ENCODE measurements at regions not wholly inside any gene's neighbourhood (a gene's known extent, or its start where the extent isn't known, plus 50 kb on each side); places are given as distances from the start of the nearest gene placed in this dataset.

DNA sequence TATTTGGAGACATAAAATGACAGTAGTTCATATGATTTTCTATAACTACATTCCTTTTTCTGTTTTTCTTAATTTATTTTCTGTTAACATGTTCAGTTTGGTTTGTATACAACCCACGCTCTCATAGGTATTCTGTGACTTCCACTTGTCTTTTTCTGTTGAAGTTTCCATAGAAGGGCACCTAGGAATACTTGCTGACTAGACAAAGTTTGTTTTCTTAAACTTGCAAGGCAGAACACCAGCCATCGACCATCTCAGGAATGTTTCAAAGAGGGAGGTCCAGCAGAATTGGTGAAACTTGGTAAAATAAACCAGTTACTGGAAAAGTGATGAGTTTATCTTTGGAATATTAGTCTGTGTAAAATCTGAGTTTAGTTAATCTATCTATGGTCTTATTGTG is 403.2 kb upstream of the CADM2 start:
- ChIA-PET CTCF (no interaction called here), POLR2A (no interaction called here)
- Histone ChIP-seq H4K20me1 (ENCODE audit: insufficient read depth) (no peaks in the 10 kb centered on the region), H2AFZ (ENCODE audit: low read depth) (no peak overlapping the region), H3K4me2 (no peak overlapping the region), H3K9me3 (no peaks in the 10 kb centered on the region), H3K36me3 (replicated peaks in 1 of 2; ENCODE audit: control insufficient read depth in 1 of 2, insufficient read depth in 2 of 2, low read length in 1 of 2) (no peaks in the 10 kb centered on the region), H3K9me2 (no peaks in the 10 kb centered on the region), H3K27ac (ENCODE audit: low read depth in 2 of 2, low read length in 1 of 2) (no peak overlapping the region), H3K79me2 (ENCODE audit: insufficient read depth) (no peaks in the 10 kb centered on the region), H3F3A (replicated peaks; ENCODE audit: insufficient read depth) (no peaks in the 10 kb centered on the region), H3K4me1 (ENCODE audit: control insufficient read depth in 1 of 2, insufficient read depth in 2 of 2, low read depth in 1 of 2, low read length in 1 of 2) (no peaks in the 10 kb centered on the region), H3K9ac (no peak overlapping the region), H3K27me3 (ENCODE audit: insufficient read depth) (no peaks in the 10 kb centered on the region), H3K4me3 (ENCODE audit: low read depth in 2 of 2, low read length in 1 of 2) (no peak overlapping the region)
- TF ChIP-seq TAF1 (IDR thresholded peaks at IDR 0.05; ENCODE audit: borderline replicate concordance, low read depth, low read length) (no peak), POLR2AphosphoS5 (IDR thresholded peaks at IDR 0.05; ENCODE audit: low read depth, low read length) (no peak), RAD21 (IDR thresholded peaks at IDR 0.05; ENCODE audit: low read length) (no peak), TEAD4 (IDR thresholded peaks at IDR 0.05; ENCODE audit: borderline replicate concordance, insufficient read depth) (no peak), EZH2phosphoT487 (IDR thresholded peaks at IDR 0.05; ENCODE audit: borderline replicate concordance, low read depth) (no peak), ELF1 (IDR thresholded peaks at IDR 0.05) (no peak), FOXM1 (IDR thresholded peaks at IDR 0.05; ENCODE audit: low read depth) (no peak), FOSL2 (IDR thresholded peaks at IDR 0.05; ENCODE audit: borderline replicate concordance, low read depth) (no peak)
- TF ChIP-seq, protein P1, sequence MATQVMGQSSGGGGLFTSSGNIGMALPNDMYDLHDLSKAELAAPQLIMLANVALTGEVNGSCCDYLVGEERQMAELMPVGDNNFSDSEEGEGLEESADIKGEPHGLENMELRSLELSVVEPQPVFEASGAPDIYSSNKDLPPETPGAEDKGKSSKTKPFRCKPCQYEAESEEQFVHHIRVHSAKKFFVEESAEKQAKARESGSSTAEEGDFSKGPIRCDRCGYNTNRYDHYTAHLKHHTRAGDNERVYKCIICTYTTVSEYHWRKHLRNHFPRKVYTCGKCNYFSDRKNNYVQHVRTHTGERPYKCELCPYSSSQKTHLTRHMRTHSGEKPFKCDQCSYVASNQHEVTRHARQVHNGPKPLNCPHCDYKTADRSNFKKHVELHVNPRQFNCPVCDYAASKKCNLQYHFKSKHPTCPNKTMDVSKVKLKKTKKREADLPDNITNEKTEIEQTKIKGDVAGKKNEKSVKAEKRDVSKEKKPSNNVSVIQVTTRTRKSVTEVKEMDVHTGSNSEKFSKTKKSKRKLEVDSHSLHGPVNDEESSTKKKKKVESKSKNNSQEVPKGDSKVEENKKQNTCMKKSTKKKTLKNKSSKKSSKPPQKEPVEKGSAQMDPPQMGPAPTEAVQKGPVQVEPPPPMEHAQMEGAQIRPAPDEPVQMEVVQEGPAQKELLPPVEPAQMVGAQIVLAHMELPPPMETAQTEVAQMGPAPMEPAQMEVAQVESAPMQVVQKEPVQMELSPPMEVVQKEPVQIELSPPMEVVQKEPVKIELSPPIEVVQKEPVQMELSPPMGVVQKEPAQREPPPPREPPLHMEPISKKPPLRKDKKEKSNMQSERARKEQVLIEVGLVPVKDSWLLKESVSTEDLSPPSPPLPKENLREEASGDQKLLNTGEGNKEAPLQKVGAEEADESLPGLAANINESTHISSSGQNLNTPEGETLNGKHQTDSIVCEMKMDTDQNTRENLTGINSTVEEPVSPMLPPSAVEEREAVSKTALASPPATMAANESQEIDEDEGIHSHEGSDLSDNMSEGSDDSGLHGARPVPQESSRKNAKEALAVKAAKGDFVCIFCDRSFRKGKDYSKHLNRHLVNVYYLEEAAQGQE (IDR thresholded peaks at IDR 0.05; ENCODE audit: low read depth, low read length), result no peak
- TF ChIP-seq, protein P2, sequence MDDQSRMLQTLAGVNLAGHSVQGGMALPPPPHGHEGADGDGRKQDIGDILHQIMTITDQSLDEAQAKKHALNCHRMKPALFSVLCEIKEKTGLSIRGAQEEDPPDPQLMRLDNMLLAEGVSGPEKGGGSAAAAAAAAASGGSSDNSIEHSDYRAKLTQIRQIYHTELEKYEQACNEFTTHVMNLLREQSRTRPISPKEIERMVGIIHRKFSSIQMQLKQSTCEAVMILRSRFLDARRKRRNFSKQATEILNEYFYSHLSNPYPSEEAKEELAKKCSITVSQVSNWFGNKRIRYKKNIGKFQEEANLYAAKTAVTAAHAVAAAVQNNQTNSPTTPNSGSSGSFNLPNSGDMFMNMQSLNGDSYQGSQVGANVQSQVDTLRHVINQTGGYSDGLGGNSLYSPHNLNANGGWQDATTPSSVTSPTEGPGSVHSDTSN (IDR thresholded peaks at IDR 0.05), result no peak
- DNase-seq, result no peak
- 2% methylated on average over 2 of the region's 2 CpGs for WGBS (ENCODE audit: low lambda C conversion rate)

DNA sequence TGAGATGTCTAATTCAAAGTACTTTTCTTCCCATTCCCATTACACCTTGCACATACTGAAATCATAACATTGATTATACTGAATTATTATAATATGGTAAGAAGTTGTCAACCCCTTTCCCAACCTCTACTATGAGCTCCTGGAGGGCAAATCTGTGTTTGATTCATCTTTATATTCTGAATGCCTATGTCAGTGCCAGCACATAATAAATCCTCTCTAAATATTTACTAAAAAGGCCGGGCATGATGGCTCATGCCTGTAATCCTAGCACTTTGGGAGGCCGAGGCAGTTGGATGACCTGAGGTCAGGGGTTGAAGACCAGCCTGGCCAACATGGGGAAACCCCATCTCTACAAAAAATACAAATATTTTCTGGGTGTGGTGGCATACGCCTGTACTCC is 392.5 kb upstream of the CADM2 start:
- Histone ChIP-seq H3K9me2 (no peaks in the 10 kb centered on the region), H3K79me2 (ENCODE audit: insufficient read depth) (no peaks in the 10 kb centered on the region), H3K9me3 (no peaks in the 10 kb centered on the region), H3F3A (replicated peaks; ENCODE audit: insufficient read depth) (no peaks in the 10 kb centered on the region), H3K36me3 (replicated peaks in 1 of 2; ENCODE audit: control insufficient read depth in 1 of 2, insufficient read depth in 2 of 2, low read length in 1 of 2) (no peaks in the 10 kb centered on the region), H3K4me1 (ENCODE audit: control insufficient read depth in 1 of 2, insufficient read depth in 2 of 2, low read depth in 1 of 2, low read length in 1 of 2) (no peaks in the 10 kb centered on the region), H3K4me2 (no peak overlapping the region), H3K4me3 (ENCODE audit: low read depth in 2 of 2, low read length in 1 of 2) (no peak overlapping the region), H3K27ac (ENCODE audit: low read depth in 2 of 2, low read length in 1 of 2) (no peak overlapping the region), H4K20me1 (ENCODE audit: insufficient read depth) (no peaks in the 10 kb centered on the region), H2AFZ (ENCODE audit: low read depth) (no peak overlapping the region), H3K27me3 (ENCODE audit: insufficient read depth) (no peaks in the 10 kb centered on the region), H3K9ac (no peak overlapping the region)
- no peak for TF ChIP-seq TEAD4 (IDR thresholded peaks at IDR 0.05; ENCODE audit: borderline replicate concordance, insufficient read depth)
- no peak for TF ChIP-seq RXRA (IDR thresholded peaks at IDR 0.05; ENCODE audit: borderline replicate concordance, low read depth)
- no peak for TF ChIP-seq YY1 (IDR thresholded peaks at IDR 0.05; ENCODE audit: low read depth)
- TF ChIP-seq CHD2 (IDR thresholded peaks at IDR 0.05; ENCODE audit: low read length, partially characterized antibody), result no peak
- no peak for TF ChIP-seq TAF1 (IDR thresholded peaks at IDR 0.05; ENCODE audit: borderline replicate concordance, low read depth, low read length)
- TF ChIP-seq, protein P3, sequence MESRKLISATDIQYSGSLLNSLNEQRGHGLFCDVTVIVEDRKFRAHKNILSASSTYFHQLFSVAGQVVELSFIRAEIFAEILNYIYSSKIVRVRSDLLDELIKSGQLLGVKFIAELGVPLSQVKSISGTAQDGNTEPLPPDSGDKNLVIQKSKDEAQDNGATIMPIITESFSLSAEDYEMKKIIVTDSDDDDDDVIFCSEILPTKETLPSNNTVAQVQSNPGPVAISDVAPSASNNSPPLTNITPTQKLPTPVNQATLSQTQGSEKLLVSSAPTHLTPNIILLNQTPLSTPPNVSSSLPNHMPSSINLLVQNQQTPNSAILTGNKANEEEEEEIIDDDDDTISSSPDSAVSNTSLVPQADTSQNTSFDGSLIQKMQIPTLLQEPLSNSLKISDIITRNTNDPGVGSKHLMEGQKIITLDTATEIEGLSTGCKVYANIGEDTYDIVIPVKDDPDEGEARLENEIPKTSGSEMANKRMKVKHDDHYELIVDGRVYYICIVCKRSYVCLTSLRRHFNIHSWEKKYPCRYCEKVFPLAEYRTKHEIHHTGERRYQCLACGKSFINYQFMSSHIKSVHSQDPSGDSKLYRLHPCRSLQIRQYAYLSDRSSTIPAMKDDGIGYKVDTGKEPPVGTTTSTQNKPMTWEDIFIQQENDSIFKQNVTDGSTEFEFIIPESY (IDR thresholded peaks at IDR 0.05; ENCODE audit: borderline replicate concordance, low read depth), result no peak
- TF ChIP-seq, protein P4, sequence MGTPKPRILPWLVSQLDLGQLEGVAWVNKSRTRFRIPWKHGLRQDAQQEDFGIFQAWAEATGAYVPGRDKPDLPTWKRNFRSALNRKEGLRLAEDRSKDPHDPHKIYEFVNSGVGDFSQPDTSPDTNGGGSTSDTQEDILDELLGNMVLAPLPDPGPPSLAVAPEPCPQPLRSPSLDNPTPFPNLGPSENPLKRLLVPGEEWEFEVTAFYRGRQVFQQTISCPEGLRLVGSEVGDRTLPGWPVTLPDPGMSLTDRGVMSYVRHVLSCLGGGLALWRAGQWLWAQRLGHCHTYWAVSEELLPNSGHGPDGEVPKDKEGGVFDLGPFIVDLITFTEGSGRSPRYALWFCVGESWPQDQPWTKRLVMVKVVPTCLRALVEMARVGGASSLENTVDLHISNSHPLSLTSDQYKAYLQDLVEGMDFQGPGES (IDR thresholded peaks at IDR 0.05; ENCODE audit: low read depth, low read length), result no peak
- TF ChIP-seq EP300 (IDR thresholded peaks at IDR 0.05; ENCODE audit: borderline replicate concordance in 1 of 2, low read depth in 1 of 2, low read length in 1 of 2), result no peak
- no peak for TF ChIP-seq ELF1 (IDR thresholded peaks at IDR 0.05)
- no peak for TF ChIP-seq FOSL2 (IDR thresholded peaks at IDR 0.05; ENCODE audit: borderline replicate concordance, low read depth)
- TF ChIP-seq, protein P2 (IDR thresholded peaks at IDR 0.05), result no peak
- ChIA-PET CTCF (no interaction called here), POLR2A (no interaction called here)
- no peak for DNase-seq
- WGBS (ENCODE audit: low lambda C conversion rate), result 3% methylated on average over 3 of the region's 3 CpGs
